ENCODE measurements at regions not wholly inside any gene's neighbourhood (a gene's known extent, or its start where the extent isn't known, plus 50 kb on each side); places are given as distances from the start of the nearest gene placed in this dataset.

GRCh38 chr9:30928045-30928444 is 1456.4 kb upstream of the ACO1 start:
- TF ChIP-seq, protein P1, sequence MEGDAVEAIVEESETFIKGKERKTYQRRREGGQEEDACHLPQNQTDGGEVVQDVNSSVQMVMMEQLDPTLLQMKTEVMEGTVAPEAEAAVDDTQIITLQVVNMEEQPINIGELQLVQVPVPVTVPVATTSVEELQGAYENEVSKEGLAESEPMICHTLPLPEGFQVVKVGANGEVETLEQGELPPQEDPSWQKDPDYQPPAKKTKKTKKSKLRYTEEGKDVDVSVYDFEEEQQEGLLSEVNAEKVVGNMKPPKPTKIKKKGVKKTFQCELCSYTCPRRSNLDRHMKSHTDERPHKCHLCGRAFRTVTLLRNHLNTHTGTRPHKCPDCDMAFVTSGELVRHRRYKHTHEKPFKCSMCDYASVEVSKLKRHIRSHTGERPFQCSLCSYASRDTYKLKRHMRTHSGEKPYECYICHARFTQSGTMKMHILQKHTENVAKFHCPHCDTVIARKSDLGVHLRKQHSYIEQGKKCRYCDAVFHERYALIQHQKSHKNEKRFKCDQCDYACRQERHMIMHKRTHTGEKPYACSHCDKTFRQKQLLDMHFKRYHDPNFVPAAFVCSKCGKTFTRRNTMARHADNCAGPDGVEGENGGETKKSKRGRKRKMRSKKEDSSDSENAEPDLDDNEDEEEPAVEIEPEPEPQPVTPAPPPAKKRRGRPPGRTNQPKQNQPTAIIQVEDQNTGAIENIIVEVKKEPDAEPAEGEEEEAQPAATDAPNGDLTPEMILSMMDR (conservative IDR thresholded peaks at IDR 0.05) = no peak
- no peak for TF ChIP-seq ZFX (IDR thresholded peaks at IDR 0.05)

Data from C4-2B (cell line).